H1 (cell line): ENCODE measurements at regions not wholly inside any gene's neighbourhood (a gene's known extent, or its start where the extent isn't known, plus 50 kb on each side); places are given as distances from the start of the nearest gene placed in this dataset.

ENCODE experiments used
- CTCF ChIA-PET: fragments of 300-600 bp; sonication (Branson Sonifier 250); formaldehyde crosslinking; loops from one replicate; lab custom pipeline; 2021; ENCODE audit not compliant: partially characterized antibody; lab: Charles Lee
- POLR2A ChIA-PET: fragments of 300-600 bp; sonication (Branson Sonifier 250); formaldehyde crosslinking; loops from one replicate; lab custom pipeline; 2021; ENCODE audit warnings: inconsistent platforms; ENCODE audit not compliant: partially characterized antibody; lab: Charles Lee
- DNase-seq, 2 experiments: peaks; one replicate each; pipeline versions ENCODE4 v3.0.0 to v3.0.0-alpha.2; 2010 to 2022; ENCODE audit warnings: low spot score in 2 of 2, low read depth in 1 of 2, mixed read lengths in 1 of 2
- FAIRE-seq: peaks from 2 replicates; lab custom pipeline; 2011; peaks lifted over from hg19 to GRCh38; lab: Jason Lieb, UNC
- H2AFZ ChIP-seq: 2 replicates; pipeline ENCODE4 v1.8.1; 2012; ENCODE audit warnings: low read length, inconsistent platforms
- H2AK5ac ChIP-seq: 2 replicates; pipeline ENCODE4 v1.6.1; 2013; ENCODE audit warnings: low read depth, low read length
- H2BK120ac ChIP-seq: replicated peaks from 2 replicates; pipeline ENCODE3; 2013; ENCODE audit warnings: low read depth, low read length, inconsistent platforms
- H2BK12ac ChIP-seq: 2 replicates; pipeline ENCODE4 v1.6.1; 2013; ENCODE audit warnings: low read depth, low read length
- H2BK15ac ChIP-seq: 2 replicates; pipeline ENCODE4 v1.6.1; 2013; ENCODE audit warnings: low read length
- H2BK20ac ChIP-seq: 2 replicates; pipeline ENCODE4 v1.6.1; 2013; ENCODE audit warnings: low read length
- H2BK5ac ChIP-seq: 2 replicates; pipeline ENCODE4 v1.6.1; 2013; ENCODE audit warnings: low read depth, low read length
- H3K14ac ChIP-seq: 2 replicates; pipeline ENCODE4 v1.6.1; 2013; ENCODE audit warnings: inconsistent platforms; ENCODE audit not compliant: insufficient read length
- H3K18ac ChIP-seq: 2 replicates; pipeline ENCODE4 v1.6.1; 2013; ENCODE audit warnings: low read length; ENCODE audit errors: extremely low read depth
- H3K23ac ChIP-seq: 2 replicates; pipeline ENCODE4 v1.6.1; 2013; ENCODE audit warnings: inconsistent platforms; ENCODE audit not compliant: insufficient read length
- H3K23me2 ChIP-seq: 2 replicates; pipeline ENCODE4 v1.6.1; 2013; ENCODE audit warnings: low read depth, low read length
- H3K27ac ChIP-seq: 2 replicates; pipeline ENCODE4 v1.6.1; 2011; ENCODE audit warnings: low read depth, low read length, inconsistent platforms
- H3K27me3 ChIP-seq, 4 experiments: replicated peaks in 1 of 4; 1 replicate in 1 of 4; 2 replicates in 3 of 4; pipeline versions ENCODE4 v1.6.1 to v1.8.1; 2011 to 2013; ENCODE audit warnings: low read length in 3 of 4, mild to moderate bottlenecking in 3 of 4, inconsistent platforms in 2 of 4, mixed read lengths in 2 of 4, moderate library complexity in 1 of 4; ENCODE audit not compliant: control insufficient read depth in 3 of 4, insufficient read depth in 3 of 4; ENCODE audit errors: extremely low read depth in 1 of 4
- H3K36me3 ChIP-seq, 4 experiments: 2 replicates each; pipeline versions ENCODE4 v1.6.1 to v1.8.1; 2011 to 2013; ENCODE audit warnings: mild to moderate bottlenecking in 4 of 4, low read length in 3 of 4, moderate library complexity in 2 of 4, control low read depth in 1 of 4, inconsistent platforms in 1 of 4; ENCODE audit not compliant: insufficient read depth in 4 of 4, control insufficient read depth in 2 of 4
- H3K4ac ChIP-seq: replicated peaks from 2 replicates; pipeline ENCODE3; 2013; ENCODE audit warnings: low read length, low read depth, mixed read lengths, inconsistent platforms; ENCODE audit not compliant: insufficient read length
- H3K4me1 ChIP-seq, 4 experiments: replicated peaks in 1 of 4; 1 replicate in 1 of 4; 2 replicates in 3 of 4; pipeline versions ENCODE4 v1.6.1 to v1.8.1; 2011 to 2013; ENCODE audit warnings: low read length in 3 of 4, inconsistent platforms in 2 of 4, mixed read lengths in 1 of 4; ENCODE audit not compliant: insufficient read depth in 4 of 4, control insufficient read depth in 3 of 4
- H3K4me2 ChIP-seq, 2 experiments: 2 replicates each; pipeline versions ENCODE4 v1.6.1 to v1.8.1; 2011 to 2013; ENCODE audit warnings: low read depth in 2 of 2, low read length in 2 of 2, control low read depth in 1 of 2, inconsistent platforms in 1 of 2, mild to moderate bottlenecking in 1 of 2; ENCODE audit not compliant: insufficient read depth in 1 of 2
- H3K4me3 ChIP-seq, 4 experiments: fragments of 200-600, 300-600 bp in 1 of 4; sonication (generic), shearing (Covaris generic), sonication (Bioruptor Twin) in 1 of 4; 2 replicates each; pipeline versions ENCODE4 v1.5.1 to v1.8.1; 2011 to 2016; ENCODE audit warnings: low read length in 4 of 4, low read depth in 3 of 4, control low read depth in 2 of 4, inconsistent platforms in 2 of 4, mild to moderate bottlenecking in 2 of 4, mixed read lengths in 1 of 4, moderate library complexity in 1 of 4; ENCODE audit not compliant: insufficient read depth in 2 of 4; ENCODE audit errors: extremely low read depth in 1 of 4
- H3K56ac ChIP-seq: replicated peaks from 2 replicates; pipeline ENCODE3; 2013; ENCODE audit warnings: low read depth, mild to moderate bottlenecking, mixed read lengths, low read length, inconsistent platforms; ENCODE audit not compliant: insufficient read length
- H3K79me1 ChIP-seq: 2 replicates; pipeline ENCODE4 v1.6.1; 2013; ENCODE audit warnings: low read depth, low read length, control low read depth
- H3K79me2 ChIP-seq, 2 experiments: 2 replicates each; pipeline versions ENCODE4 v1.6.1 to v1.8.1; 2012 to 2013; ENCODE audit warnings: low read length in 2 of 2, mild to moderate bottlenecking in 2 of 2, inconsistent platforms in 1 of 2; ENCODE audit not compliant: insufficient read depth in 2 of 2, control insufficient read depth in 1 of 2
- H3K9ac ChIP-seq, 4 experiments: replicated peaks in 1 of 4; 1 replicate in 1 of 4; 2 replicates in 3 of 4; pipeline versions ENCODE4 v1.6.1 to v1.8.1; 2011 to 2013; ENCODE audit warnings: low read depth in 3 of 4, low read length in 3 of 4, control low read depth in 2 of 4, mild to moderate bottlenecking in 2 of 4, moderate library complexity in 2 of 4, inconsistent platforms in 1 of 4; ENCODE audit errors: extremely low read depth in 1 of 4
- H3K9me3 ChIP-seq, 2 experiments: 2 replicates each; pipeline versions ENCODE4 v1.6.1 to v1.8.1; 2012 to 2013; ENCODE audit warnings: mild to moderate bottlenecking in 2 of 2, moderate library complexity in 2 of 2, control low read depth in 1 of 2, inconsistent platforms in 1 of 2, low read depth in 1 of 2, low read length in 1 of 2, mixed read lengths in 1 of 2; ENCODE audit not compliant: insufficient read depth in 2 of 2
- H4K20me1 ChIP-seq, 2 experiments: replicated peaks in 1 of 2; 2 replicates each; pipeline versions ENCODE3 to v1.8.1; 2011 to 2013; ENCODE audit warnings: inconsistent platforms in 2 of 2, low read length in 2 of 2, mild to moderate bottlenecking in 1 of 2; ENCODE audit not compliant: insufficient read depth in 2 of 2, control insufficient read depth in 1 of 2
- H4K5ac ChIP-seq: 2 replicates; pipeline ENCODE4 v1.6.1; 2013; ENCODE audit warnings: low read length, low read depth, mixed read lengths, inconsistent platforms; ENCODE audit not compliant: insufficient read length
- H4K8ac ChIP-seq: 2 replicates; pipeline ENCODE4 v1.8.0; 2013; ENCODE audit warnings: mild to moderate bottlenecking, moderate library complexity, low read length, inconsistent platforms; ENCODE audit not compliant: insufficient read depth; ENCODE audit errors: extremely low read depth
- H4K91ac ChIP-seq: replicated peaks from 2 replicates; pipeline ENCODE3; 2013; ENCODE audit warnings: low read length, mixed read lengths, inconsistent platforms; ENCODE audit not compliant: insufficient read length
- BCL11A ChIP-seq, 2 experiments: IDR thresholded peaks; one replicate each; pipeline ENCODE4 v1.6.1; 2011; ENCODE audit warnings: low read depth in 2 of 2, low read length in 2 of 2, mild to moderate bottlenecking in 2 of 2
- CTBP2 ChIP-seq: IDR thresholded peaks from 2 replicates; pipeline ENCODE4 v1.7.0; 2011; ENCODE audit warnings: borderline replicate concordance, mild to moderate bottlenecking, moderate library complexity, mixed read lengths, low read length; ENCODE audit not compliant: insufficient read depth, insufficient read length
- EP300 ChIP-seq, 2 experiments: IDR thresholded peaks; 1 replicate in 1 of 2; 2 replicates in 1 of 2; pipeline ENCODE4 v1.6.1; 2011 to 2012; ENCODE audit warnings: low read depth in 2 of 2, low read length in 2 of 2, mild to moderate bottlenecking in 2 of 2, borderline replicate concordance in 1 of 2, inconsistent platforms in 1 of 2, moderate library complexity in 1 of 2
- HDAC2 ChIP-seq, 2 experiments: fragments of 300-600 bp in 1 of 2; sonication (generic) in 1 of 2; IDR thresholded peaks; 2 replicates each; pipeline ENCODE4 v1.6.1; 2011 to 2012; ENCODE audit warnings: low read depth in 2 of 2, low read length in 2 of 2, mild to moderate bottlenecking in 2 of 2, moderate library complexity in 2 of 2, borderline replicate concordance in 1 of 2, inconsistent platforms in 1 of 2
- KDM1A ChIP-seq: fragments of 200-600, 300-600 bp; sonication (generic); IDR thresholded peaks from 2 replicates; pipeline ENCODE4 v1.7.1; 2016; ENCODE audit warnings: mild to moderate bottlenecking, low read length, borderline replicate concordance
- PHF8 ChIP-seq: fragments of 200-600 bp; sonication (generic); conservative IDR thresholded peaks from 2 replicates; pipeline ENCODE4 v1.7.1; 2012; ENCODE audit warnings: low read depth, mild to moderate bottlenecking, inconsistent platforms, low read length, moderate library complexity
- RFX5 ChIP-seq: IDR thresholded peaks from 2 replicates; pipeline ENCODE4 v1.6.1; 2011; ENCODE audit warnings: low read depth, low read length, improper control_type of control experiment, borderline replicate concordance
- SP1 ChIP-seq: IDR thresholded peaks from 2 replicates; pipeline ENCODE4 v1.6.1; 2011; ENCODE audit warnings: low read depth, low read length
- TCF12 ChIP-seq: IDR thresholded peaks from 2 replicates; pipeline ENCODE4 v1.6.1; 2011; ENCODE audit warnings: low read depth, mild to moderate bottlenecking, low read length
- WGBS, 2 experiments: shearing (Covaris generic) in 1 of 2; methylation state at CpG; one replicate each; pipeline versions ENCODE4 v1.1.6 to v1.1.7; 2013 to 2015; ENCODE audit warnings: low lambda C conversion rate in 2 of 2, mixed read lengths in 2 of 2, inconsistent platforms in 1 of 2, low coverage in 1 of 2, missing lambda C conversion rate in 1 of 2; ENCODE audit not compliant: insufficient replicate concordance in 2 of 2, insufficient coverage in 1 of 2, insufficient read length in 1 of 2; ENCODE audit errors: extremely low coverage in 1 of 2, missing lambda C conversion rate in 1 of 2; 5-methylcytosine and 5-hydroxymethylcytosine counted together
- TF ChIP-seq, protein P1 (sequence below): IDR thresholded peaks from 2 replicates; pipeline ENCODE4 v1.6.1; 2012; ENCODE audit warnings: inconsistent platforms

DNA sequence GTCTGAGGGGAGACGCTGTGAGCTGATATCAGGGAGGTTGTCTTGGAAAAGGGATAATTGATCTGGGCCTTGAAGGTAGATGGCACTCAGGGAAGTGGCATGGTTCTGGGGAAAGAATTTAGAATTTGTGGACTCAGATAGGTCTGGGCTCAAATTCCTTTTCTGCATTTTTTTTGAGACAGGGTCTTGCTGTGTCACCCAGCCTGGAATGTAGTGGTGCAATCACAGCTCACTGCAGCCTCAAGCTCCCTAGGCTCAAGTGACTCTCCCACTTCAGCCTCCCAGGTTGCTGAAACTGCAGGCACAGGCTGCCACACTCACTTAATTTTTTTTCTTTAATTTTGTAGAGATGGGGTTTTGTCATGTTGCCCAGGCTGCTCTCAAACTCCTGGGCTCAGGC, 98.1 kb upstream of the NCOR2 start:
- no peak overlapping the region for H2BK120ac ChIP-seq
- no peaks in the 10 kb centered on the region for H4K20me1 ChIP-seq
- H3K14ac ChIP-seq: no peak overlapping the region
- FAIRE-seq (no peak), DNase-seq (no peak)
- H3K9me3 ChIP-seq: peaks cover 0 to 3% of the 10 kb centered on the region in 2 experiments; a peak in 1 of 4 replicates
- H3K79me2 ChIP-seq: no peaks in the 10 kb centered on the region
- 0 out of 2 replicates have a peak overlapping the region, but pooled peaks have one; percentile 34 for H2BK20ac ChIP-seq
- no peak overlapping the region for H3K4me2 ChIP-seq
- H2BK15ac ChIP-seq: no peak overlapping the region
- H3K18ac ChIP-seq: no peak overlapping the region
- no peak overlapping the region for H2AFZ ChIP-seq
- peak overlapping the region; percentile 39 for H4K91ac ChIP-seq
- no peak overlapping the region for H4K5ac ChIP-seq
- no peaks in the 10 kb centered on the region for H3K4me1 ChIP-seq
- CTCF ChIA-PET: interaction anchor here (1.1 to 1.6 kb wide), 2 partner anchors 27 to 98 kb away, joined by 3 to 4 read pairs; partner anchors contain the start of gene NCOR2
- no peaks in the 10 kb centered on the region for H3K79me1 ChIP-seq
- no peak overlapping the region for H3K23ac ChIP-seq
- H2BK12ac ChIP-seq: no peak overlapping the region; the same call in 1 of the 2 replicates
- H3K9ac ChIP-seq: no peak overlapping the region
- H3K27me3 ChIP-seq: no peaks in the 10 kb centered on the region; a peak in 1 of 7 replicates
- no peak overlapping the region for H2AK5ac ChIP-seq
- no peak overlapping the region for H3K56ac ChIP-seq
- no peak overlapping the region for H3K27ac ChIP-seq
- H3K4ac ChIP-seq: no peak overlapping the region
- POLR2A ChIA-PET: no interaction called here
- H4K8ac ChIP-seq: peak overlapping the region; percentile 25; the same call in 1 of the 2 replicates
- no peak overlapping the region for H2BK5ac ChIP-seq
- H3K4me3 ChIP-seq: no peak overlapping the region
- no peaks in the 10 kb centered on the region for H3K36me3 ChIP-seq
- no peaks in the 10 kb centered on the region for H3K23me2 ChIP-seq
- 89% methylated on average over 1 of the region's 1 CpG; no CpG with 5 or more reads in 1 of the 2 experiments for WGBS, 2 experiments
- TF ChIP-seq SP1 (no peak), RFX5 (no peak), KDM1A (no peak), BCL11A (IDR thresholded peaks at IDR 0.05; ENCODE audit: low read depth in 2 of 2, low read length in 2 of 2) (no peak), TCF12 (no peak), CTBP2 (no peak), HDAC2 (IDR thresholded peaks at IDR 0.05; ENCODE audit: borderline replicate concordance in 1 of 2, low read depth in 2 of 2, low read length in 2 of 2) (no peak), PHF8 (no peak), EP300 (IDR thresholded peaks at IDR 0.05; ENCODE audit: borderline replicate concordance in 1 of 2, low read depth in 2 of 2, low read length in 2 of 2) (no peak)
- TF ChIP-seq, protein P1, sequence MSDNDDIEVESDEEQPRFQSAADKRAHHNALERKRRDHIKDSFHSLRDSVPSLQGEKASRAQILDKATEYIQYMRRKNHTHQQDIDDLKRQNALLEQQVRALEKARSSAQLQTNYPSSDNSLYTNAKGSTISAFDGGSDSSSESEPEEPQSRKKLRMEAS: no peak
